COLO668 (cell line): ENCODE measurements at regions not wholly inside any gene's neighbourhood (a gene's known extent, or its start where the extent isn't known, plus 50 kb on each side); places are given as distances from the start of the nearest gene placed in this dataset.
"Not testable (repeated sequence)": the region's sequence is repeated elsewhere in the genome, so short reads cannot be mapped to it uniquely, and the experiment has no call there.

Experiments used
- DNase-seq: peaks from one replicate; lab custom pipeline; 2025; ENCODE audit not compliant: unreplicated experiment; lab: John Stamatoyannopoulos, UW

DNA sequence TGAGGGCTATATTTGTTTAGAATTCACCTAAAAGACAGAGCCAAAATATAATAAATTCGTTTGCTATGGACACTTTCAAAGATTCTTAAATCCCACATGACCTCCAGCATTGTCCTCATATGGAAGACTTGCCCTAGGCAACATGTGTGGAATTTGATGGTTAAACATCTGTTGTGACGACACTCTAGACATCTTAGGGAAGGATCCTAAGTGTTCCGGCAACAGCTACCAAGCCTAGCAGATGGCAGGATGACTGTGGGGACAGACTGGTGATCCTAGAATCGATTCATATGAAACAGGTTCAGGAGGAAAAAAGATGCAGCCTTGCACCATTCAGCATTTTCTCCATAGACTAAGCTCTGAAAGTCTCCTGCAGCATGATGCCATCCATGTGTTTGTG, 77.6 kb upstream of the BACH2 start:
- no peak for DNase-seq

DNA sequence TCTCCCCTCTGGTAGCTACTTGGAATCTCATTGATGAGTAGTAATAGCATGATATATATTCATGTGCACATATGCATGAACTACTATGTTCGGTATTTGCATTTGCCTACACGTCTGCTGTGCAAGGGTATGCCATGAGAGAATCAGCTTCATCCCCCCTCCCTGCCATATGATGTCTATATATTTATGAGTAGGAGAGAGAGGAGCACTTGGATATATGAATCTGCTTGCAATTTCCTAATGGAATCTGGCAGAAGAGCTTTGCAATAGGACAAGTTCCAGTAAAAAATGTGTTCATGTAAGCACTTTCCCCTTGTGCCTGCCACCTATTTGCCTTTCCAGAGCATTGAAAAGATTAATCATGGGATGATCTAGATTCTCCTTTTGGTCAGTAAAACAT, 76.2 kb upstream of the BACH2 start:
- DNase-seq: no peak

DNA sequence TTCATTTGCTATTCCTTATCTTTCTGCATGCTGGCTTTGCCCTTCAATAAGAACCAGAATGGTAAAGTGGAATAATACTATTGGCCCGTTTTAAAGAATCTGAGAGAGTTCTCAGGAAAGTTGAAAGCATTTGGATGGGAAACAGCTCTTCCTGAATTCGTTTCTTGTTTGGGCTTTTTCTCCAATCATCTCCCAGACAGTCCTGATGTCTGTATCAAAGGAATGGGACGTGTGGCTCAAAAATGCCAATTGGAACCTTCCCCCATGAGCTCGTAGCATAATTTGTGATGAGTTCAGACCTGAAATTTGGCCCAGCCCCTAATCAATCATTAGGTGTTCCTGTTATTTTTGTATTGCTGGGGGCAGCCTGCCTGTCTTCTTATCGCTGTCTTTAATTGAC, 75.8 kb upstream of the BACH2 start:
- DNase-seq: no peak

DNA sequence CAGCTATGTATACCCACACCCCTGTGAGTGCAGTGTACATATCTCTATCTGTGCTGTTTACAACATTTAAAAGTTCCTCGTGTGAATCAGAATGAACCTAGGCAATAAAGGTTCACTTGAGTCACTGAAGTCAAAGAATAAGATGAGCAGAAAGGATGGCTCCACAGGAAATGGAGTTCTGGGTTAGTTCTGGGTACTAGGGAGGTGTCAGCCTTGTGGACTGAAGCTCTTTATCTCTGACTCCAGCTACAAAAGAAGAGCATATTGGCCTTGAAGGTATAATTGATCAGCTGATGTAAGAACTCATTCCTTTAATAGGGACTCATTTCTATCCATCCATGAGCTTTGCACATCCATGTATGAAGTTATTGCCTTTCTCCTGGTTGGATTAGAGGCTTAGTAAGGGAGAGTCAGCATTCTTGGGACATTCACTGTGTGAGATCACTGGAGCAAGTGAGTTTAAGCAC, 73.9 kb upstream of the BACH2 start:
- no peak for DNase-seq

DNA sequence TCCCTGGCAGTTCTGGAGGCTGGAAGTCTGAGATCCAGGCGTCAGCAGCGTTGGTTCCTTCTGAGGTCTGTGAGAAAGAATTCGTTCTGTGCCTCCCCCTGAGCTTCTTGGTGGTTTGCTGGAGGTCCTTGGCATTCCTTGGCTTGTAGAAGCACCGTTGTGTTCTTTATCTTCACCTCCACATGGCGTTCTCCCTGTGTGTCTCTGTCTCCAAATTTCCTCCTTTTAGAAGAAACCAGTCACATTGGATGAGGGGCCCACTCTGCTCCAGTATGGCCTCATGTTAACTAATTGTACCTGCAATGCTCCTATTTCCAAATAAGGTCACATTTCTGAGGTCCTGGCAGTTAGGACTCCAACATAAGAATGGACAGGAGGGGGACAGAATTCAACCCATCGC, 73.0 kb upstream of the BACH2 start:
- DNase-seq: no peak

DNA sequence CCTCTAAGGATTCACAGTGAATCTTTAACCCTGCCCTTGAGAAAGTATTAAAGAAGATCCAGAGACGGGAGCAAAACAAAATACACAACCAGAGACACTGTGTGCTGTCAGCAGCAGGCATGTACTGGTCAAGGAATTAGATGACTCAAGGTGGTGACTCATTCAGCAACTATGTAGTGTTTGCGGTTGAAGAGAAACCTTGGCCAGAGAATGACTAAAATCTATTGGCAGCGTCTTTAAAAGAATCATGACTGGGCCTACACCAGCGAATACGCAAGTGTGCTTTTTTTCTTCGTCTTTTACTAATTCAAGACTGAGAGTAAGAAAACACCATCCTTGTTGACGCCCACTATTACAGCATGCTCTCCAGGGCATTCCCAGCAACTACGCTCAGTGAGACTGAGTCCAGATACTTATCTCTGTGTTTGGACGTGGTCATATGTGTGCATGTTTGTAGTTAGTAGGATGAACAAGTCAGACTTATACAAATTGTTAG, 72.4 kb upstream of the BACH2 start:
- no peak for DNase-seq

DNA sequence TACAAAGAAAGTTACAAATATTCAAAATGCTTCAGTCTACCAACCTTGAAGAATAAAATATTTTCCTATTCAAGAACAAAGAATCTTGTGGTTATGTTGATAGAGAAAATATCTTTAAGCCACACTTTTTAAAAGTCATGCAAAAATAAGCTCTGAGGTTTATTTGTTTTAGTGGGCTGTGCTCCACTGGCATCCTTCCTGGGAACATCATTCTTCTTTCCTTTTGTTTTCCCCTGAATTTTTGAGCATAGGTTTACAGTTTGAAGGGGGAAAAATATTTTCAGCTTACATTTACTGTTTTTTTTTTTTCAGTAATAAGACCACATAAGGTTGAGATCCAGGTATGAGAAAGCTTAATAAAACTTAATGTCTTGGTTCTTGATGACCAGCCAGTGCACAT, 72.0 kb upstream of the BACH2 start:
- no peak for DNase-seq

DNA sequence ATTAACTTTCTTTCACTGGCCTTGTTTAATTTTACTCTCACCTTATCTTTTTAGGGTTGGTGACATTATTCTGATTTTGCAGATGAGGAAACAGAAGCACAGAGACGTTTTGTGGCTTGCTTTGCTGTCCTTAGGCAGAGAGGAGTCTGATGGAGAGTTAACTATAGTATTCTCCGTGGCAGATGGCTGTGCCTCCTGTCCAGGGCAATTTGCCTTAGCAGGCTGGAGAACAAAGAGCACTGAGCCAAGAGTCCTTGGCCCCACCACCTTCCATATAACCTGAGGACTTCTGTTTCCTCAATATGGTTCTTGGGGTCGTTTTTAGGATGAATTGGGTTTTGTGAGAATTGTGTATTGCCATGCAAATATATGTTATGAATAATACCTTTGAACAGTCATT, 71.4 kb upstream of the BACH2 start:
- DNase-seq: no peak

DNA sequence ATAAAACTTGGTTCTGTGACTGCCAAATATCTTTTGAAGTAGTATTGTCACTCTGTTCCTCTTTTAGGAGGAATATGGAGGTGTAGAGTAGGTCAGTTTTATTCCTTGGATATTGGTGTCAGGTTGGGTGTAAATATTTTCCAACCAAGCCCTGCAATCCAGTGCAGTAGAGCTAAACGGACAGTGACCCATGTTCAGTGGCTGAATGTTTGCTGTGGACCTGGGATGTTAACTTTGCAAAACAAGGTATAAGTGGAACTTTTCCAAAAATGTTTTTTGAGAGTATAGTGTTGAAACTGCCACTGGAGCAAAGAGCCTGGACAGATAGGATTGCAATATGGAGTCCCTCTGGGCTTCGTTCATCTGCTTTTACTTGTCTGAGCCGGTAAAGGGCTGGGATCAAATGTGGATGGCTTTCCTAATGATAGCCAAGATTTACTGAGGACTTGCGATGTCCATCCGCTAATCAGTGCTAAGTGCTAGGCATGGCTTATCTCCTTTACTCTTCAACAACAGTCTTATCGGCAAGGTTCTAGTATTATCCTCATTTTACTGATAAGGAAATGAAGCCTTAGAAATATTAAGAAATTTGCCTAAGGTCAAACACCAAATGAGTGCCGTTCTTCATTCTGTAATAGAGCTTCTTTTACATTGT, 69.0 kb upstream of the BACH2 start:
- no peak for DNase-seq

DNA sequence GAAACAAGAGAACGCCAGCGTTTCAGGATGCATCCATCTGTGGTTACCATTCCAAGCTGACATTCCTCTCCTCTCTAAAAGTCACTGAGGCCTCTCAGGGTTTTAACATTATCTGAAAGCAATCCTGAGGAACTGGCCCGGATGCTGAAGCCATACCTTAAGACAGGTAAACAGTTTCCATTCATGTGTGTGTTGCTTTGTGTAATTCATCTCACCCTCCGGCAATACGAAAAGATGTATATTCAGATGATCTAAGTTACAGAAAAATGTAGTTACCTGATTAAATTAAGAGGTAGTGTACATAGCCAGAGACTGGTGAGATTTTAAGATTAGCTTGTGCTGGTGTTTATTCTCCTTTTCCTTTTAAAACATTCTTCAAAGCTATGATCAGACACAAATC, 68.4 kb upstream of the BACH2 start:
- no peak for DNase-seq

DNA sequence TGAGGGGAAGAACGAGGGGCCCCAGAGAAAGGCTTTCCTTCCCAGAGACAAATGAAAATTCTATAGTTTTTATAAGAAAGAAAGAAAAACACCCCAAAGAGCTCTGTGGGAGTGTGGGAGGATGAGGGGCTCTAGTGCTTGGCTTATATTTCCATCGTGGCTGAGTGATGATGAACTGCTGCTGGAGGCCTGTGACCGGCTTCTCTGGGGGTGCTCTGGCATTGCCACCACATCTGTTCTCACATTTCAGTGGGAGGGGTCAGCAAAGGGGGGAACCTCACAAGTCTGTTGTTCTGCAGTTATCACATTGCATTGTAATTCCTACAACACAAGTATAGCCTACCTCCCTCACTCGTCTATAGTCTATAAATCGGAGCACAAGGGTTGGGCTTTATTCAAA, 67.6 kb upstream of the BACH2 start:
- DNase-seq: no peak

DNA sequence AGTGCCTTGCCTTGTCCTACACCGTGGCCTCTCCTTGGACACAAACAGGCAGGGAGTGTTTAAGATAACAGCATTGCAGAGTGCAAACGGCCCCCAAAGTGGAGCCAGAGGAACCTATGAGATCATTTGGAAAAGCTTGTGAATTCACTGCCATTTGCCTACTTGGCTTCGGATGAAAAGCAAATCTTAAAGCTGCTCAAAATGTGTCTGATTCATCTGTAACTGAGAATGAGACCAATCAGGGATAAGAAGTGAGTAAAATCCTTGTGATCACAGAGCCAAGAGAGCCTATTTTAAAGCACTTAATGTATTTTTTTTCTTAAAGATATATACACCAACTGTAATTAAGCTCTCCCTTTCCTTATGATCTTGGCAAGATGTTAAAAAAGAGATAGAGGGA, 65.7 kb upstream of the BACH2 start:
- no peak for DNase-seq

DNA sequence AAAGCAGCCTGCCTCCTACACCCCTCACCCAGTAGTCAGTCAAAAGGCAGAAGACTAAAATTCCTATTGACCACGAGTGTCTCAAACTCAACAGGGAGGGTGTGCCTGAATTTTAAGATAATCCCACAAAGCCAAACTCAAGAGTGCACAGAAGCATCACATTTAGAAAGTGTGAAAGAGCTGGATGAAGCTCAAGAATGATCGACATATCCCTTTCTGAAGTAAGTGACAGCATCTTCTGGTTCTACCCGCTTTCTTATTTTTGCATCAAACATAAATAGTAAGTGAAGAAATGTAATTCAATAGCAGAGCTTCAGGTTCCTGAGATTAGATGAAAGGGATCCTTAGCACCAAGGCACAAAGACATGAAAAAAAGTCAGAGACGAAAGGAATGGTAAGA, 64.5 kb upstream of the BACH2 start:
- no peak for DNase-seq

DNA sequence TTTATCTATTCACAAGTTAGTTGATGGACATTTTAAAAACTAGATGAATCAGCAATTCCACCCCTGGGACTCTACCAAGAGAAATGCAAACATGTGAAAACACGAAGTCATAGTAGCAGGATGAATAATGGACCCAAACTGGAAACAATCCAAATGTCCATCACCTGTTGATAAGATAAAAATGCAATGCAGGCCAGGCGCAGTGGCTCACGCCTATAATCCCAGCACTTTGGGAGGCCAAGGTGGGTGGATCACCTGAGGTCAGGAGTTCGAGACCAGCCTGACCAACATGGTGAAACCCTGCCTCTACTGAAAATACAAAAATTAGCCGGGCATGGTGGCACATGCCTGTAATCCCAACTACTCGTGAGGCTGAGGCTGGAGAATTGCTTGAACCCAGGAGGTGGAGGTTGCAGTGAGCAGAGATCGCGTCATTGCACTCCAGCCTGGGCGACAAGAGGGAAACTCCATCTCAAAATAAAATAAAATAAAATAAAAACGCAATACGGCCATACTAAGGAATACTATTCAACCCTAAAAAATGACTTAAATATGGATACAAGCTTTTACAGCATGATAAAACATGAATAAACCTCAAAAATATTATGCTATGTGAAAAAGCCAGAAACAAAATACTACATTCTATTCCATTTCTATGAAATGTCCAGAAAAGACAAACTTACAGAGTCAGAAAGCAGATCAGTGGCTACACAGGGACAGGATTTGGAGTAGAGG, 61.6 kb upstream of the BACH2 start:
- DNase-seq: not testable (repeated sequence)

DNA sequence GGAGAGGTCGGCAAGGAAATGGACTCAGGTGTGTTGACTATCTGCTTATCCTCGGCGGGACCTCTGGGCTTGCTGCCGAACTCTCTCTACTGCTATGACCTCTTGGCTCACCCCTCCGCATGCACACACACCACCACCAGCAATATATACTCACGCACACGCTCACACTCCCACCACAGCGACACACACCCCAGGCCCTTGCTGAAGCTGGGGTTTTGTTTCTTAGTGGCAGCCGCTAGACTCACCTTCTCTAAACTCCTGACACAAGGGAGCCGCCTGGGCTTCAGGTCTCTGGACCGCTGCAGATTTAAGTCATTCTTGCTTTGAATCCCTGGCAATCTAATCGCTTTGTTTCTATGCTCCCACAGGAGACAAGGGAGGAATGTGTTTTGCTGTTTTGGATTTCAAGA, 59.4 kb upstream of the BACH2 start:
- DNase-seq: no peak

DNA sequence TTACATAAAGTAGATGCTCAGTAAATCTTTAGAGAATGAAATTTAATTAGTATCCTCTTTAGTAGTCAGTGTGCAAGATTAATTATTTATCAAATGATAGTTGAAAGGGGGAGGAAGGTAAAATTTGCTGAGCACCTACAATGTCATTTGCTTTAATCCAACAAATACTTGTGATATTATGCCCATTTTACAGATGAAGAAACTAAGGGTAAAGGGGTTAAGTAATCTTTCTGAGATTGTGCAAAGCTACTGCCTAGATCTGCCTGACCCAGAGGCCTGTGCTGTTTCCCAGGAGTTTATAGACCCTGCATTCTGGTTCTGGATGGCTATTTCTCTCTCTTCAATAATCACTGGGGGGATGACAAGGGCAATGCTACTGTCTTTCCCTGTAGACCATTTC, 58.3 kb upstream of the BACH2 start:
- DNase-seq: no peak

DNA sequence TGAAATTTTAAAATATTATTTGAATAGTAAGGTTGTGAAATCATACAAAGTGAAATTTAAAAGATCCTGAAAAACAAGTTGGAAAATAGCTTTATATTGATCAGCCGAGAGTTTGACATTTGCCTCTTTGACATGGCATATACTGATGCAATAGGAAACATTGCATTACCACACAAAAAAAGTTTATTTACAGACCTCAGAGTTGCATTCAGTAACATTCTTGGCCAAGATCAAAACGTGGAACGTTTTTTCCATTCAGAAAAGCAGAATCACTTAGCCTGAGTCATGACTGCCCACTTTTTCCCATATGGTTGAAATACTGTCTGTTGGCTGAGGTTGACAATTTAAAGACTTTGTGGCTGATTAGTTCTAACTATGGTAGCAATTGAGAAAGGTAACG, 55.1 kb upstream of the BACH2 start:
- DNase-seq: no peak

DNA sequence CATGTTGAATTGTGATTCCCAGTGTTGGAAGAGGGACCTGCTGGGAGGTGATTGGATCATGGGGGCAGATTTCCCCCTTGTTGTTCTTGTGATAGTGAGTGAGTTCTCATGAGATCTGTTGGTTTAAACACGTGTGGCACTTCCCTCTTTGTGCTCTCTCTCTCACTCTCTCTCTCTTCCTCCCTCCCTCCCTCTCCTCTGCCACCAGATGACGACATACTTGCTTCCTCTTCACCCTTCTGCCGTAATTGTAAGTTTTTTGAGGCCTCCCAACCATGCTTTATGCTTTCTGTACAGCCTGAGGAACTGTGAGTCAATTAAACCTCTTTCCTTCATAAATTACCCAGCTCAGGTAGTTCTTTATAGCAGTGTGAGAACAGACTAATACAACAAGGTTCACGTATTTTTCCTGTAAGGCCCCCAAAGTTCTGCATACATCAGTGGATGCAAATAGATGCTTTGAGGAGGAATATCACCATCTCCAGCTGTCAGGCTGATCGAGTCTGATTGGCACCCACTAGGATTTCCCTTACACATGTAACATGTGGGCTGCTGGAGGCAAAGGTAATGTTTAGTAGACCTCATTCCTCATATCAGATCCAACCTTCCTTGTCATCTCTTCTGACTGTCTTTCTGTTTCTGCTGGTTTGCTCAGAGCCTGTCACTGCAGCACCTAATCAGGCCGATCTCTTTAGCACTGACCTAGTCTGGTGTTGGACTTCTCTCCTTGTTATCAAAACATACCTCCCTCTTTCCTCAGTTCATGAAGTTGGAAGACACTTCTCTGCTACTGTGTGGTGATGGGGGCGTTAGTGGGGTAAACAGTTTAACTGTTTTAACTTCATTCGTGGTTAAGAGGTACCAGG, 54.3 kb upstream of the BACH2 start:
- no peak for DNase-seq

DNA sequence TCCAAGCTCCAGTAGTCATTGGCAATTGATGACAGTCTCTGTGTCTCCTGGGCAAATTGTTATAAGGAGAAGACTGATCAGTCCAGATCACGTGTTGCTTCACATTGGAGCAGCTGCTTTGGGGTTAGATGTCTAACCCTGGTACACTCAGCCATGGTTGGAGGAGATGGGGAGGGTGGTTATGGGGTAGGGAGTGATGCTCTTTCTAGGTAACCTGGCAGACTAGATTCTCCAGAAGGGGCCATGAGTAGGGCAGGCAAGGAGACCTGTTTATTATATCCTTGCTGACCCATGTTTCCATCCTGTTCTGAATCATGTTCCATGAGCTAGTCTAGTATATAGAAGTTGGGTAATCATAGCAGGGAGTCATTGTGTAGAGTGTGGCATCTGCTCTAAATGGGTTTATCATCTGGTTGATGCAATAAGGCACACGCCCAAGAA, 50.8 kb upstream of the BACH2 start:
- no peak for DNase-seq

DNA sequence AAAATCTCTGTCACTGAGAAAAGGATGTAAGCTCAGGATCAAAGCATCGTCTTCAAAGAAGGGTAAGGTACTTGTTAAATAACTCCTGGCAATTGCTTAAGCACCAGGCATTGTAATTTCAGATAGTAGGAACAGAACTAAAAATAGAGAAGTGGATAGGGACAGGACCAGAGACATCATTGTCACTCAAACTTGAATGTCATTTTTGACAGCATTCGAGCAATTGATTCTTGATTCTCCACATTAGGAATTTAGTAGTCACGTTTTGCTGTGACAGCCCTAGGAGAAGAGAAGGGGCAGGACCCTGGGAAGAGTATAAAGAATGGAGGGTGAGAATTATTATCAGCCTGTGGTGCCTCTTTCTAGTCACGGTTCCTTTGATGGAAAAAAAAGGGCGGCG, 50.1 kb upstream of the BACH2 start:
- no peak for DNase-seq
